Activated naive CD4-positive, alpha-beta T cell treated with anti-CD3 and anti-CD28 coated beads for 36 hours (primary cell): ENCODE measurements at regions not wholly inside any gene's neighbourhood (a gene's known extent, or its start where the extent isn't known, plus 50 kb on each side); places are given as distances from the start of the nearest gene placed in this dataset.

Experiments used
- CTCF ChIA-PET: fragments of 350-600 bp; sonication (Branson Sonifier 250); formaldehyde crosslinking; loops from one replicate; lab custom pipeline; 2021; ENCODE audit warnings: antibody characterized with exemption; lab: Charles Lee
- DNase-seq: peaks from one replicate; pipeline ENCODE4 v3.0.0-alpha.2; 2020
- H3K27ac Mint-ChIP-seq: one replicate; pipeline ENCODE4 v1.8.0; 2021; ENCODE audit warnings: mild to moderate bottlenecking, mixed read lengths
- H3K27me3 Mint-ChIP-seq: one replicate; pipeline ENCODE4 v1.8.0; 2021; ENCODE audit warnings: low read depth, mixed read lengths
- H3K36me3 Mint-ChIP-seq: one replicate; pipeline ENCODE4 v1.8.0; 2021; ENCODE audit warnings: low read depth, mixed read lengths
- H3K4me1 Mint-ChIP-seq: one replicate; pipeline ENCODE4 v1.8.0; 2021; ENCODE audit warnings: low read depth, mixed read lengths
- H3K4me3 Mint-ChIP-seq: one replicate; pipeline ENCODE4 v1.8.0; 2021; ENCODE audit warnings: mild to moderate bottlenecking, moderate library complexity, mixed read lengths
- H3K9me3 Mint-ChIP-seq: one replicate; pipeline ENCODE4 v1.8.0; 2021; ENCODE audit warnings: mixed read lengths
- intact Hi-C: fragments of 100-400 bp; cut with micrococcal nuclease; formaldehyde crosslinking; loops from one replicate; pipeline ENCODE4 v1.15.1; 2023

GRCh38 chr5:144024090-144024489 is 146.4 kb downstream of the YIPF5 start:
- CTCF ChIA-PET = no interaction called here
- no peak overlapping the region for H3K27ac Mint-ChIP-seq
- peaks cover 5% of the 10 kb centered on the region for H3K9me3 Mint-ChIP-seq
- H3K27me3 Mint-ChIP-seq = no peaks in the 10 kb centered on the region
- DNase-seq = no peak
- H3K36me3 Mint-ChIP-seq = no peaks in the 10 kb centered on the region
- H3K4me3 Mint-ChIP-seq = no peak overlapping the region
- intact Hi-C loops = no loop called here
- H3K4me1 Mint-ChIP-seq = no peaks in the 10 kb centered on the region

- no peaks in the 10 kb centered on the region for H3K4me1 Mint-ChIP-seq
- no peaks in the 10 kb centered on the region for H3K36me3 Mint-ChIP-seq
- DNase-seq = no peak
- CTCF ChIA-PET = no interaction called here
- H3K4me3 Mint-ChIP-seq = no peak overlapping the region
- H3K27ac Mint-ChIP-seq = no peak overlapping the region
- H3K9me3 Mint-ChIP-seq = peaks cover 5% of the 10 kb centered on the region
- H3K27me3 Mint-ChIP-seq = no peaks in the 10 kb centered on the region
- intact Hi-C loops = no loop called here
Observed at GRCh38 chr5:144024545-144024944, 145.9 kb downstream of the YIPF5 start.

GRCh38 chr5:144026286-144026685 is 144.2 kb downstream of the YIPF5 start:
- H3K27me3 Mint-ChIP-seq = no peaks in the 10 kb centered on the region
- no peaks in the 10 kb centered on the region for H3K36me3 Mint-ChIP-seq
- no peak overlapping the region for H3K27ac Mint-ChIP-seq
- intact Hi-C loops = no loop called here
- H3K9me3 Mint-ChIP-seq = peaks cover 5% of the 10 kb centered on the region
- H3K4me3 Mint-ChIP-seq = no peak overlapping the region
- H3K4me1 Mint-ChIP-seq = no peaks in the 10 kb centered on the region
- no peak for DNase-seq
- CTCF ChIA-PET = interaction anchor here (0.7 kb wide), 1 partner anchor 12 kb away, joined by 3 read pairs; no protein-coding TSS in a partner anchor

GRCh38 chr5:144028058-144028457 is 142.4 kb downstream of the YIPF5 start:
- CTCF ChIA-PET = no interaction called here
- Mint-ChIP-seq H3K27ac (no peak overlapping the region), H3K4me1 (no peaks in the 10 kb centered on the region), H3K27me3 (no peaks in the 10 kb centered on the region), H3K36me3 (no peaks in the 10 kb centered on the region), H3K9me3 (no peaks in the 10 kb centered on the region), H3K4me3 (no peak overlapping the region)
- no peak for DNase-seq
- intact Hi-C loops = no loop called here

GRCh38 chr5:144028636-144029035 is 141.8 kb downstream of the YIPF5 start:
- Mint-ChIP-seq H3K4me3 (no peak overlapping the region), H3K36me3 (no peaks in the 10 kb centered on the region), H3K9me3 (no peaks in the 10 kb centered on the region), H3K27me3 (no peaks in the 10 kb centered on the region), H3K4me1 (no peaks in the 10 kb centered on the region), H3K27ac (no peak overlapping the region)
- CTCF ChIA-PET = no interaction called here
- DNase-seq = no peak
- intact Hi-C loops = no loop called here

- CTCF ChIA-PET = no interaction called here
- Mint-ChIP-seq H3K4me1 (no peaks in the 10 kb centered on the region), H3K27ac (no peak overlapping the region), H3K36me3 (no peaks in the 10 kb centered on the region), H3K9me3 (no peaks in the 10 kb centered on the region), H3K27me3 (peaks cover 4% of the 10 kb centered on the region), H3K4me3 (no peak overlapping the region)
- no peak for DNase-seq
- intact Hi-C loops = no loop called here
Observed at GRCh38 chr5:144030904-144031303, 139.6 kb downstream of the YIPF5 start.

GRCh38 chr5:144032375-144032774 is 138.1 kb downstream of the YIPF5 start:
- intact Hi-C loops = no loop called here
- CTCF ChIA-PET = no interaction called here

GRCh38 chr5:144033486-144033885 is 137.0 kb downstream of the YIPF5 start:
- Mint-ChIP-seq H3K36me3 (no peaks in the 10 kb centered on the region), H3K9me3 (no peaks in the 10 kb centered on the region), H3K4me3 (no peak overlapping the region), H3K27me3 (peaks cover 4% of the 10 kb centered on the region), H3K27ac (no peak overlapping the region), H3K4me1 (no peaks in the 10 kb centered on the region)
- intact Hi-C loops = no loop called here
- DNase-seq = no peak
- CTCF ChIA-PET = no interaction called here

More at GRCh38 chr5:144032375-144032774, 138.1 kb downstream of the YIPF5 start:
- DNase-seq = no peak
- Mint-ChIP-seq H3K27me3 (peaks cover 4% of the 10 kb centered on the region), H3K4me1 (no peaks in the 10 kb centered on the region), H3K27ac (no peak overlapping the region), H3K9me3 (no peaks in the 10 kb centered on the region), H3K4me3 (no peak overlapping the region), H3K36me3 (no peaks in the 10 kb centered on the region)

GRCh38 chr5:144035046-144035740 is 135.3 kb downstream of the YIPF5 start:
- Mint-ChIP-seq H3K27ac (no peak overlapping the region), H3K36me3 (no peaks in the 10 kb centered on the region), H3K27me3 (peaks cover 4% of the 10 kb centered on the region), H3K9me3 (no peaks in the 10 kb centered on the region), H3K4me3 (no peak overlapping the region), H3K4me1 (no peaks in the 10 kb centered on the region)
- intact Hi-C loops = no loop called here
- DNase-seq = no peak
- CTCF ChIA-PET = no interaction called here

- Mint-ChIP-seq H3K4me3 (no peak overlapping the region), H3K4me1 (no peaks in the 10 kb centered on the region), H3K9me3 (no peaks in the 10 kb centered on the region), H3K27ac (no peak overlapping the region), H3K36me3 (no peaks in the 10 kb centered on the region), H3K27me3 (peaks cover 4% of the 10 kb centered on the region)
- DNase-seq = no peak
- CTCF ChIA-PET = interaction anchor here (0.8 kb wide), 1 partner anchor 50 kb away, joined by 3 read pairs; no protein-coding TSS in a partner anchor
- intact Hi-C loops = no loop called here
Observed at GRCh38 chr5:144036476-144036875, 134.0 kb downstream of the YIPF5 start.

- DNase-seq = no peak
- Mint-ChIP-seq H3K27me3 (peaks cover 3% of the 10 kb centered on the region), H3K4me1 (no peaks in the 10 kb centered on the region), H3K36me3 (no peaks in the 10 kb centered on the region), H3K4me3 (no peak overlapping the region), H3K9me3 (no peaks in the 10 kb centered on the region), H3K27ac (no peak overlapping the region)
- intact Hi-C loops = no loop called here
- CTCF ChIA-PET = no interaction called here
Observed at GRCh38 chr5:144040615-144041305, 129.7 kb downstream of the YIPF5 start.

GRCh38 chr5:144042156-144042555 is 128.3 kb downstream of the YIPF5 start:
- no peaks in the 10 kb centered on the region for H3K4me1 Mint-ChIP-seq
- H3K27ac Mint-ChIP-seq = no peak overlapping the region
- no peaks in the 10 kb centered on the region for H3K36me3 Mint-ChIP-seq

GRCh38 chr5:144048259-144048856 is 122.1 kb downstream of the YIPF5 start:
- Mint-ChIP-seq H3K4me1 (no peaks in the 10 kb centered on the region), H3K36me3 (no peaks in the 10 kb centered on the region), H3K27me3 (peaks cover 5% of the 10 kb centered on the region), H3K27ac (no peak overlapping the region), H3K4me3 (no peak overlapping the region), H3K9me3 (no peaks in the 10 kb centered on the region)
- DNase-seq = no peak
- CTCF ChIA-PET = no interaction called here
- intact Hi-C loops = no loop called here

More at GRCh38 chr5:144042156-144042555, 128.3 kb downstream of the YIPF5 start:
- H3K4me3 Mint-ChIP-seq = no peak overlapping the region
- CTCF ChIA-PET = no interaction called here
- H3K27me3 Mint-ChIP-seq = peaks cover 3% of the 10 kb centered on the region
- DNase-seq = no peak
- intact Hi-C loops = no loop called here
- H3K9me3 Mint-ChIP-seq = no peaks in the 10 kb centered on the region
